ENCODE measurements at regions not wholly inside any gene's neighbourhood (a gene's known extent, or its start where the extent isn't known, plus 50 kb on each side); places are given as distances from the start of the nearest gene placed in this dataset.

DNA sequence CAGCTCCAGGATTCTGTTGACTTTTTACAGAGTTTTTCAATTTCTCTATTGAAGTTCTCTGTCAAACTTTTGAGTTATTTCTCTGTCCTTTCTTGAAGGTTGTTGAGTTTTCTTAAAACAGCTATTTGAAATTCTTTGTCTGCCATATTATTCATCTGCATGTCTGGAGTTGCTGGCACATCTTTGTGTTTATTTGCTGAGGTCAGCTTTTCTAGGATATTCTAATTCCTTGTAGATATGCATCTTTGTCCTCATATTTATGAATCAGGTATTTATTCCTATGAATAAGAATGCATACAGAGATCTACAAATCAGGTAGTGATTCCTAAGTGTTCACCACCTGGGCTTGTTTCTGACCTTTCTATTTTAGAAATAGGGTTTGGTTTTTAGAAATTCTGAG lies 546.4 kb downstream of the RAPGEF2 start:
- CTCF ChIA-PET, result no interaction called here
- in situ Hi-C loops (cut with HindIII; ENCODE audit: low pct_unique_long_range_greater_than_20kb, low sequenced_read_pairs), result no loop called here

DNA sequence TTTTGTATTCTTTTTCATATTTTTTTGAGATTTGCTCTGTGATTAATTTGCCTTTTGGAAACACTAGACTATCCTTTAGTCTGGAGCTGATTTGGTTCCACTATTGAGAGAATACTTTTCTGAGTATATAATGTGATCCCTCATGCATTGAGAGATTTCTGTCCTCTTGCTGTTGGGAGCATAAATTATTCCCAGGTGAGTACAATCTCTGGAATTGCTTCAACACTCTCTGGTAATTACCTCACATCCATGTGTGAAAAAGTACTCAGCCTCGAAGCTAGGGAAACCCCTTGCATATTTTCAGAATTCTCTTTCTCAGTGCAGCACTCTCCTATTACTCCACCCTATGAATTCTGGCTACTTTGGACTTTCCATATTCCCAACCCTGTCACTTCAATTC lies 550.0 kb downstream of the RAPGEF2 start:
- Histone ChIP-seq H3K4me1 (ENCODE audit: control insufficient read depth, insufficient read depth, low read length) (no peaks in the 10 kb centered on the region), H3K36me3 (ENCODE audit: control insufficient read depth, insufficient read depth, low read length) (no peaks in the 10 kb centered on the region), H3K9me3 (ENCODE audit: control insufficient read depth, insufficient read depth, low read depth, low read length) (no peaks in the 10 kb centered on the region), H3K27ac (ENCODE audit: low read length) (no peak overlapping the region), H3K27me3 (ENCODE audit: control insufficient read depth, insufficient read depth, low read length) (no peaks in the 10 kb centered on the region), H3K4me3 (ENCODE audit: low read depth in 2 of 2, low read length in 2 of 2) (no peak overlapping the region)
- CTCF ChIA-PET, result no interaction called here
- ATAC-seq (no peak), DNase-seq (ENCODE audit: low read depth, low spot score) (no peak)
- intact Hi-C loops (cut with micrococcal nuclease; ENCODE audit: unreplicated experiment) (no loop called here), in situ Hi-C loops (cut with HindIII; ENCODE audit: low pct_unique_long_range_greater_than_20kb, low sequenced_read_pairs) (no loop called here)
- TF ChIP-seq TCF7L2 (IDR thresholded peaks at IDR 0.05; ENCODE audit: low read depth, low read length) (no peak), SIN3A (IDR thresholded peaks at IDR 0.05; ENCODE audit: borderline replicate concordance, insufficient read depth, low read depth, low read length) (no peak), POLR2AphosphoS5 (IDR thresholded peaks at IDR 0.05; ENCODE audit: low read depth, low read length) (no peak)
- TF ChIP-seq, protein P1, sequence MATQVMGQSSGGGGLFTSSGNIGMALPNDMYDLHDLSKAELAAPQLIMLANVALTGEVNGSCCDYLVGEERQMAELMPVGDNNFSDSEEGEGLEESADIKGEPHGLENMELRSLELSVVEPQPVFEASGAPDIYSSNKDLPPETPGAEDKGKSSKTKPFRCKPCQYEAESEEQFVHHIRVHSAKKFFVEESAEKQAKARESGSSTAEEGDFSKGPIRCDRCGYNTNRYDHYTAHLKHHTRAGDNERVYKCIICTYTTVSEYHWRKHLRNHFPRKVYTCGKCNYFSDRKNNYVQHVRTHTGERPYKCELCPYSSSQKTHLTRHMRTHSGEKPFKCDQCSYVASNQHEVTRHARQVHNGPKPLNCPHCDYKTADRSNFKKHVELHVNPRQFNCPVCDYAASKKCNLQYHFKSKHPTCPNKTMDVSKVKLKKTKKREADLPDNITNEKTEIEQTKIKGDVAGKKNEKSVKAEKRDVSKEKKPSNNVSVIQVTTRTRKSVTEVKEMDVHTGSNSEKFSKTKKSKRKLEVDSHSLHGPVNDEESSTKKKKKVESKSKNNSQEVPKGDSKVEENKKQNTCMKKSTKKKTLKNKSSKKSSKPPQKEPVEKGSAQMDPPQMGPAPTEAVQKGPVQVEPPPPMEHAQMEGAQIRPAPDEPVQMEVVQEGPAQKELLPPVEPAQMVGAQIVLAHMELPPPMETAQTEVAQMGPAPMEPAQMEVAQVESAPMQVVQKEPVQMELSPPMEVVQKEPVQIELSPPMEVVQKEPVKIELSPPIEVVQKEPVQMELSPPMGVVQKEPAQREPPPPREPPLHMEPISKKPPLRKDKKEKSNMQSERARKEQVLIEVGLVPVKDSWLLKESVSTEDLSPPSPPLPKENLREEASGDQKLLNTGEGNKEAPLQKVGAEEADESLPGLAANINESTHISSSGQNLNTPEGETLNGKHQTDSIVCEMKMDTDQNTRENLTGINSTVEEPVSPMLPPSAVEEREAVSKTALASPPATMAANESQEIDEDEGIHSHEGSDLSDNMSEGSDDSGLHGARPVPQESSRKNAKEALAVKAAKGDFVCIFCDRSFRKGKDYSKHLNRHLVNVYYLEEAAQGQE (IDR thresholded peaks at IDR 0.05; ENCODE audit: insufficient read depth in 1 of 2, low read depth in 2 of 2, low read length in 1 of 2), result no peak
- TF ChIP-seq, protein P2, sequence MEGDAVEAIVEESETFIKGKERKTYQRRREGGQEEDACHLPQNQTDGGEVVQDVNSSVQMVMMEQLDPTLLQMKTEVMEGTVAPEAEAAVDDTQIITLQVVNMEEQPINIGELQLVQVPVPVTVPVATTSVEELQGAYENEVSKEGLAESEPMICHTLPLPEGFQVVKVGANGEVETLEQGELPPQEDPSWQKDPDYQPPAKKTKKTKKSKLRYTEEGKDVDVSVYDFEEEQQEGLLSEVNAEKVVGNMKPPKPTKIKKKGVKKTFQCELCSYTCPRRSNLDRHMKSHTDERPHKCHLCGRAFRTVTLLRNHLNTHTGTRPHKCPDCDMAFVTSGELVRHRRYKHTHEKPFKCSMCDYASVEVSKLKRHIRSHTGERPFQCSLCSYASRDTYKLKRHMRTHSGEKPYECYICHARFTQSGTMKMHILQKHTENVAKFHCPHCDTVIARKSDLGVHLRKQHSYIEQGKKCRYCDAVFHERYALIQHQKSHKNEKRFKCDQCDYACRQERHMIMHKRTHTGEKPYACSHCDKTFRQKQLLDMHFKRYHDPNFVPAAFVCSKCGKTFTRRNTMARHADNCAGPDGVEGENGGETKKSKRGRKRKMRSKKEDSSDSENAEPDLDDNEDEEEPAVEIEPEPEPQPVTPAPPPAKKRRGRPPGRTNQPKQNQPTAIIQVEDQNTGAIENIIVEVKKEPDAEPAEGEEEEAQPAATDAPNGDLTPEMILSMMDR (IDR thresholded peaks at IDR 0.05), result no peak
- POLR2A ChIA-PET, result no interaction called here
- BruUV-seq (replicated peaks), result no TSS peak

More for the DNA sequence above, 546.4 kb downstream of the RAPGEF2 start:
- intact Hi-C loops (cut with micrococcal nuclease; ENCODE audit: unreplicated experiment), result no loop called here
- no TSS peak for BruUV-seq (replicated peaks)
- ATAC-seq (no peak), DNase-seq (ENCODE audit: low read depth, low spot score) (no peak)
- Histone ChIP-seq H3K36me3 (ENCODE audit: control insufficient read depth, insufficient read depth, low read length) (no peaks in the 10 kb centered on the region), H3K4me3 (ENCODE audit: low read depth in 2 of 2, low read length in 2 of 2) (no peak overlapping the region), H3K27ac (ENCODE audit: low read length) (no peak overlapping the region), H3K9me3 (ENCODE audit: control insufficient read depth, insufficient read depth, low read depth, low read length) (no peaks in the 10 kb centered on the region), H3K4me1 (ENCODE audit: control insufficient read depth, insufficient read depth, low read length) (no peaks in the 10 kb centered on the region), H3K27me3 (ENCODE audit: control insufficient read depth, insufficient read depth, low read length) (no peaks in the 10 kb centered on the region)
- POLR2A ChIA-PET, result no interaction called here
- no peak for TF ChIP-seq TCF7L2 (IDR thresholded peaks at IDR 0.05; ENCODE audit: low read depth, low read length)
- TF ChIP-seq, protein P1 (IDR thresholded peaks at IDR 0.05; ENCODE audit: insufficient read depth in 1 of 2, low read depth in 2 of 2, low read length in 1 of 2), result no peak
- TF ChIP-seq, protein P2 (IDR thresholded peaks at IDR 0.05), result no peak
- no peak for TF ChIP-seq SIN3A (IDR thresholded peaks at IDR 0.05; ENCODE audit: borderline replicate concordance, insufficient read depth, low read depth, low read length)
- TF ChIP-seq POLR2AphosphoS5 (IDR thresholded peaks at IDR 0.05; ENCODE audit: low read depth, low read length), result no peak

All from Panc1 (cell line).